RWPE2 (cell line): ENCODE measurements at regions not wholly inside any gene's neighbourhood (a gene's known extent, or its start where the extent isn't known, plus 50 kb on each side); places are given as distances from the start of the nearest gene placed in this dataset.

Experiments
- ATAC-seq: fragments of 200-7000 bp; cut with Tn5 transposase; 3 replicates; pipeline ENCODE4 v1.9.1; 2021; ENCODE audit warnings: low read depth
- DNase-seq: peaks from one replicate; pipeline ENCODE4 v3.0.0-alpha.2; 2020; ENCODE audit warnings: low spot score
- H3K27ac ChIP-seq: fragments of 450-650 bp; 2 replicates; pipeline ENCODE4 v1.5.1; 2017; ENCODE audit warnings: mild to moderate bottlenecking; ENCODE audit not compliant: poor library complexity, severe bottlenecking
- H3K27me3 ChIP-seq: fragments of 250-450 bp; sonication (Bioruptor Pico); 2 replicates; pipeline ENCODE4 v1.5.1; 2021; ENCODE audit warnings: mild to moderate bottlenecking, moderate library complexity; ENCODE audit not compliant: insufficient read depth, poor library complexity, severe bottlenecking
- H3K36me3 ChIP-seq: fragments of 250-450 bp; sonication (Bioruptor Pico); 2 replicates; pipeline ENCODE4 v1.5.1; 2020; ENCODE audit warnings: low read depth, mild to moderate bottlenecking, moderate library complexity
- H3K4me1 ChIP-seq: fragments of 250-450 bp; sonication (Bioruptor Pico); 2 replicates; pipeline ENCODE4 v1.5.1; 2021; ENCODE audit warnings: mild to moderate bottlenecking, moderate library complexity; ENCODE audit not compliant: insufficient read depth, poor library complexity, severe bottlenecking
- H3K4me3 ChIP-seq: fragments of 250-450 bp; sonication (Bioruptor Pico); 2 replicates; pipeline ENCODE4 v1.5.1; 2021; ENCODE audit warnings: mild to moderate bottlenecking, moderate library complexity; ENCODE audit not compliant: severe bottlenecking
- H3K9me3 ChIP-seq: fragments of 250-450 bp; sonication (Bioruptor Pico); 2 replicates; pipeline ENCODE4 v1.5.1; 2021; ENCODE audit warnings: mild to moderate bottlenecking, moderate library complexity; ENCODE audit not compliant: severe bottlenecking
- CTCF ChIP-seq: fragments of 450-650 bp; IDR thresholded peaks from one replicate; pipeline ENCODE4 v1.5.1; 2017; ENCODE audit warnings: mild to moderate bottlenecking, moderate library complexity; ENCODE audit not compliant: poor library complexity, severe bottlenecking

- no peaks in the 10 kb centered on the region for H3K9me3 ChIP-seq
- no peak for ATAC-seq
- H3K4me3 ChIP-seq, result no peak overlapping the region
Measured at GRCh38 chr3:178436773-178437172, 99.5 kb upstream of the KCNMB2 start.

GRCh38 chr3:178437236-178437635, 99.0 kb upstream of the KCNMB2 start:
- no peak for ATAC-seq
- no peaks in the 10 kb centered on the region for H3K36me3 ChIP-seq
- no peak for DNase-seq
- TF ChIP-seq CTCF, result no peak
- no peak overlapping the region for H3K27ac ChIP-seq
- H3K4me1 ChIP-seq, result no peaks in the 10 kb centered on the region
- H3K4me3 ChIP-seq, result no peak overlapping the region
- H3K27me3 ChIP-seq, result no peaks in the 10 kb centered on the region
- no peaks in the 10 kb centered on the region for H3K9me3 ChIP-seq

More at GRCh38 chr3:178436773-178437172, 99.5 kb upstream of the KCNMB2 start:
- TF ChIP-seq CTCF, result peak; percentile 85
- Histone ChIP-seq H3K27ac (no peak overlapping the region), H3K27me3 (no peaks in the 10 kb centered on the region), H3K36me3 (no peaks in the 10 kb centered on the region), H3K4me1 (no peaks in the 10 kb centered on the region)
- no peak for DNase-seq

- H3K9me3 ChIP-seq, result no peaks in the 10 kb centered on the region
- H3K27ac ChIP-seq, result no peak overlapping the region
- no peaks in the 10 kb centered on the region for H3K4me1 ChIP-seq
- no peaks in the 10 kb centered on the region for H3K27me3 ChIP-seq
- no peak overlapping the region for H3K4me3 ChIP-seq
- DNase-seq, result no peak
- TF ChIP-seq CTCF, result no peak
- ATAC-seq, result peak; percentile 75
- H3K36me3 ChIP-seq, result no peaks in the 10 kb centered on the region
Measured at GRCh38 chr3:178439504-178439903, 96.7 kb upstream of the KCNMB2 start.

GRCh38 chr3:178440043-178440442, 96.2 kb upstream of the KCNMB2 start:
- Histone ChIP-seq H3K27ac (no peak overlapping the region), H3K27me3 (no peaks in the 10 kb centered on the region), H3K4me3 (no peak overlapping the region), H3K4me1 (no peaks in the 10 kb centered on the region), H3K9me3 (no peaks in the 10 kb centered on the region), H3K36me3 (no peaks in the 10 kb centered on the region)
- no peak for TF ChIP-seq CTCF
- no peak for ATAC-seq
- no peak for DNase-seq

GRCh38 chr3:178443634-178444033, 92.6 kb upstream of the KCNMB2 start:
- no peaks in the 10 kb centered on the region for H3K4me1 ChIP-seq
- DNase-seq (no peak), ATAC-seq (no peak)
- H3K27ac ChIP-seq, result no peak overlapping the region
- no peaks in the 10 kb centered on the region for H3K36me3 ChIP-seq
- H3K27me3 ChIP-seq, result no peaks in the 10 kb centered on the region
- no peaks in the 10 kb centered on the region for H3K9me3 ChIP-seq
- no peak overlapping the region for H3K4me3 ChIP-seq
- no peak for TF ChIP-seq CTCF
